GM18505 (cell line): ENCODE measurements at regions not wholly inside any gene's neighbourhood (a gene's known extent, or its start where the extent isn't known, plus 50 kb on each side); places are given as distances from the start of the nearest gene placed in this dataset.
"Not testable (repeated sequence)": the region's sequence is repeated elsewhere in the genome, so short reads cannot be mapped to it uniquely, and the experiment has no call there.

ENCODE experiments used
- ATAC-seq: cut with Tn5 transposase; IDR thresholded peaks from one replicate; pipeline ENCODE4 v1.9.1; 2021; ENCODE audit not compliant: unreplicated experiment
- POLR2A ChIP-seq: IDR thresholded peaks from 4 replicates; pipeline ENCODE4 v1.6.1; 2011; ENCODE audit warnings: borderline replicate concordance; ENCODE audit not compliant: insufficient read depth, insufficient read length; ENCODE audit errors: extremely low read depth

DNA sequence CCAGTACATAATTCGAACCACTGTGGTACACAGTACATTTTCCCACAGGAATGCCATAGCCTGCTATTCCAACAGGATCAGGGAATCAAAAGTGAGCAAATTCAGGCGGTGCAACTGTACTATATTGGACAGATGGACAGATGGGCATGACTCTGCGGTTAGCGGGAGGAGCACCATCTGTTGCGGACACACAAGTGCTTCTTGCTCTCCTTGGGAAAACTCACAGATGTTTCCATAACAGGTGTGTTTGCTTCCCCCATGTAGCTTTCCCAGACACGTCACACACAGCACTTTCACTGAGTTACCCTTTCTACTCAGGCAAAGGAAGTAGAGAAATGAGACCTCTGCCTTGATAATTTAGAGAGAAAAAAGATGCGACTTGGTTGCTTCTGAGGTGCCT is 325.1 kb upstream of the THBS1 start:
- TF ChIP-seq POLR2A = no peak
- ATAC-seq = no peak

DNA sequence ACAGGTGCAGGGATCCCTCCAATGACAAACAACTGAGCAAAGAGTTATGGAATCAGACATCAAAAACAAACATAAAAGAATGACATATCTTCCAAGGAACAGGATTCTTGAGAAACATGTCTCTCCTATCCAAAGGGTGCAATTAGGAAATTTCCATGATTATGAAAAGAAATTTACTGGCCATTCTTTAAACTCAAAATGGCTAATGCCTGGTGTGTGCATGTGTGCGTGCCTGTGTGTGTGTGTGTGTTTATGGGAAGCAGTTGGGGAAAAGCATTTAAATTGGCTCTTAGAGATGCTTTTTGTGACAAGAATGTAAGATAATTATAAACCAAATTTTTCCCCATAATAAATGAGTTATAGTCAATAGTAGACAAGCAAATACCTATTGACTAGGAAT is 320.5 kb upstream of the THBS1 start:
- no peak for TF ChIP-seq POLR2A
- ATAC-seq = no peak

DNA sequence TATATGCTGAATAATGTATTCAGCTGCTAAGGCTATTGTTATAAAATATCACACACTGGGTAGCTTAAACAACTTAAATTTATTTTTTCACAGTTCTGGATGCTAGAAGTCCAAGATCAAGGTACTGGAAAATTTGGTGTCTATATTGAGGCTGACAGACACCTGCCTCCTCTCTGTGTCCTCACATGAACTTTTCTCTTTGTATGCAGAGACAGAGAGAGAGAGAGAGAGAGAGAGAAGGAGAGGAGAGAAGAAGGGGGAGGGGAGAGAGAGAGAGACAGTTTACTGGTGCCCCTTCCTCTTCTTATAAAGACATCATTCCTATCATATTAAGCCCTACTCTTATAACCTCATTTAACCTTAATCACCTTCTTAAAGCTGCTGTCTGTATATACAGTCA is 320.1 kb upstream of the THBS1 start:
- TF ChIP-seq POLR2A = no peak
- no peak for ATAC-seq

DNA sequence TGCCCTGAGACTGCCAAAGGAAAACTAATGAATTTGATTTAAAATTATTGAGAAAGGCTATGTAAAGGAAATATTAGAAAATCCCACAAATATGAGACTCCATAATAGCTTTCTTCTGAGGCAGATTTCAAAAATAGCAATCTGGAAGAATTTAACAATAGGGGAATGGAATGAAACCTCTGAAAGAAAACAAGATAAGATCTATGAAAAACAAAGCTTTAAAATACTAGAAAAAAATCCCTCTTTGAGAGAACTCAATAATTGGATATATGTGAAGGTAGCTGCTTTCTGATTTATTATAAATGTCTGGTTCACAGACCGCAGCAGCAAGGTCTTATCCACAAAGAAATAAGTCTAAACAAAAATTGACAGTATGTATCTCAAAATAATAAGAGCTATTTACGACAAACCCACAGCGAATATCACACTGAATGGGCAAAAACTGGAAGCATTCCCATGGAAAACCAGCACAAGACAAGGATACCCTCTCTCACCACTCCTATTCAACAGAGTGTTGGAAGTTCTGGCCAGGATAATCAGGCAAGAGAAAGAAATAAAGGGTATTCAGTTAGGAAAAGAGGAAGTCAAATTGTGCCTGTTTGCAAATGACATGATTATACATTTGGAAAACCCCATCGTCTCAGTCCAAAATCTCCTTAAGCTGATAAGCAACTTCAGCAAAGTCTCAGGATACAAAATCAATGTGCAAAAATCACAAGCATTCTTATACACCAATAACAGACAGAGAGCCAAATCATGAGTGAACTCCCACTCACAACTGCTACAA is 319.3 kb upstream of the THBS1 start:
- not testable (repeated sequence) for ATAC-seq

- ATAC-seq = not testable (repeated sequence)
These were observed 317.7 kb upstream of the THBS1 start for GRCh38 chr15:39262995-39263772.

- TF ChIP-seq POLR2A = no peak
- no peak for ATAC-seq
These were observed 315.6 kb upstream of the THBS1 start for GRCh38 chr15:39265261-39265660.

DNA sequence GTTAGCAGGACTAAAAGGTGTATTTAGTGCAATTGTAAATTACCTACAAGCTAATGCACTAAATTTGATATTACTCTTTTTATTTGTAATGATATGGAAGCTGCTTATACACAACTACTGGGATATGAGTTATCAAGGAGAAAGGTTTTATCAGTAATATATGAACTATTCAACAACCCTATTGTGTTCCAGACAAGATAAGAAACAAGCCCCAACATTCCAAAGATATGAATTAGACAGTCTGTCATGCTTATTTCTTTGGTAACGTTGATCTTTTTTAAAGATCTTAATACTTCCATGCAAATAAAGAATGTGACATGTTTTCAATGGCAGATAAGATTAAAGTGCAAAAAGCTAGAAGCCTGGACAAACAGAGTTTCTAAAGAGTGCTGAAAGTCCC is 314.0 kb upstream of the THBS1 start:
- no peak for TF ChIP-seq POLR2A
- ATAC-seq = no peak

DNA sequence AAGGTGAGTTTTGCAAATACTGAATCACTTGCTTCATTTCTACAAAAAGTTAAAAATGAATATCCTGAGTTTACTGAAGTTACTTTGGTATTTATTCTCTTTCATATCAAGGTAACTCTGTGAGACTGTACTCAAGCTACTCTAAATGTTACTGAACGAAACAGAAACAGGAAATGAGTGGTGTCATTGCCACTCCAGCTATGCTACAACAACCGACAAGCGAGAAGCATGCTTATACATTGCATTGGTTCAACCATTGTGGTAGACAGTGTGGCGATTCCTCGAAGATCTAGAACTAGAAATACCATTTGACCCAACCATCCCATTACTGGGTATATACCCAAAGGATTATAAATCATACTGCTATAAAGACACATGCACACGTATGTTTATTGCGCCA is 313.2 kb upstream of the THBS1 start:
- no peak for ATAC-seq
- no peak for TF ChIP-seq POLR2A

GRCh38 chr15:39269352-39269751 is 311.5 kb upstream of the THBS1 start:
- no peak for ATAC-seq
- no peak for TF ChIP-seq POLR2A

GRCh38 chr15:39269821-39270220 is 311.1 kb upstream of the THBS1 start:
- TF ChIP-seq POLR2A = no peak
- ATAC-seq = no peak

DNA sequence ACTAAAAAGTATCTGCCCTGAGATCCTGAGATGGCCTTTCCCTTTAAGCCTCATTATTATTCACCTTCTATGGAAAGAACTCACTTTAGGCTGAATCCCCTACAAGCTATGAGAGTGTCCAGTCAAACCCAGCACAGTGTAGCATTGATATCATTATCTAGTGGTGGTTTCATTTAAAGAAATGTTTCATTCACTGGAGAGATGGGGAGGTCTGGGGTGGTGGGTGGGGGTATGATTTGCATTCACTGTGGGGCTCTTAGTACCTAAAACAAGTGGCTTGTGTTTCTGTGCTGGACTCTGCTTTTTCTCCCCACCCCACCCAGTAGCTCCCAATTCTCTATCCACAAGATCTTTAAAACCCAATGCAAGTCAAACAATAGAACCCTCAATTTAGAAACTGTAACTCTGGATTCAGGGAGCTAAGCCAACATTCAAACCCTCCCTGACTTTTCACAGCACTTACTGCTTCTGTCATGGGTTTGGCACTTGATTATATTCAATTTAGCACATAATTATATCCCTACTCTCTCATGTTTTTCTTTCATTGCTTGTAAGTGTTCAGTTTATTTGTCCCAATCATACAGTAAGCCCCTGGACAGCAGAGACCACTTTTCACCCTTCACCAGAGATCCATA is 310.5 kb upstream of the THBS1 start:
- no peak for ATAC-seq
- no peak for TF ChIP-seq POLR2A

DNA sequence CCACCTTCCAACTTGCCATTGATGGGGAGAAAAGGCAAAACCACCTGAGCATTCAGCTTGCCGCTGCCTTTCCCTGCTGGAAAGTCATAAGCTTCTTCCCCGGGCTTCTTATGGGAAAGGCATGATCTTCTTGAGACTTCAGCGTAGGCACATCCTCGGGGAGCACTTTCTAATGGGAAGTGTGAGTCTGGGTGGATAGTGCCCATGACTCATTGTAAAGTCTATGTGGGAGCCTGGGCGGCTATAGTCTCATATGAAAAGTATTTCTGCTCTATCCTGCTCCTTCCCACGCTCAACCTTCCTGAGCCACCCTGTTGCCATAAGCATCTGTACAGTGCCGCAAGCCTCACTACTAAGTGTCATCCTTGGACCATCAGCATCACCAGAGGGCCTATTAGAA is 309.9 kb upstream of the THBS1 start:
- ATAC-seq = no peak
- no peak for TF ChIP-seq POLR2A

- ATAC-seq = no peak
- no peak for TF ChIP-seq POLR2A
These were observed 308.0 kb upstream of the THBS1 start for GRCh38 chr15:39272901-39273300.
